Anterior cingulate cortex (tissue), 58 donors: ENCODE measurements at regions not wholly inside any gene's neighbourhood (a gene's known extent, or its start where the extent isn't known, plus 50 kb on each side); places are given as distances from the start of the nearest gene placed in this dataset.
A peak's percentile ranks its signal among the peaks of the same experiment; 100 is the strongest.

Experiments used
- DNase-seq, 58 donors: peaks; one replicate each; lab custom pipeline; 2025; lab: John Stamatoyannopoulos, UW

GRCh38 chr6:22007469-22007868 lies 289.4 kb downstream of the PRL start:
- no peak for DNase-seq

GRCh38 chr6:22008248-22008836 lies 288.5 kb downstream of the PRL start:
- no peak for DNase-seq

GRCh38 chr6:22010102-22010501 lies 286.7 kb downstream of the PRL start:
- DNase-seq = no peak

- DNase-seq = no peak
Measured at GRCh38 chr6:22015216-22015615, 281.6 kb downstream of the PRL start.

GRCh38 chr6:22015944-22016343 lies 280.9 kb downstream of the PRL start:
- no peak for DNase-seq

- DNase-seq = no peak
Measured at GRCh38 chr6:22017272-22017671, 279.6 kb downstream of the PRL start.

GRCh38 chr6:22017766-22018165 lies 279.1 kb downstream of the PRL start:
- no peak for DNase-seq

- no peak for DNase-seq
Measured at GRCh38 chr6:22019857-22020256, 277.0 kb downstream of the PRL start.

GRCh38 chr6:22020299-22021003 lies 276.4 kb downstream of the PRL start:
- DNase-seq = no peak

- no peak for DNase-seq
Measured at GRCh38 chr6:22021966-22022365, 274.9 kb downstream of the PRL start.

- no peak for DNase-seq
Measured at GRCh38 chr6:22023937-22024336, 272.9 kb downstream of the PRL start.

GRCh38 chr6:22024973-22025467 lies 271.8 kb downstream of the PRL start:
- no peak for DNase-seq

- peak in 4 of 58 donors; percentile 2 to 50 (median 8) for DNase-seq
Measured at GRCh38 chr6:22025468-22026163, 271.2 kb downstream of the PRL start.

GRCh38 chr6:22026164-22026678 lies 270.6 kb downstream of the PRL start:
- no peak for DNase-seq

GRCh38 chr6:22027040-22027725 lies 269.7 kb downstream of the PRL start:
- DNase-seq = no peak

- DNase-seq = no peak
Measured at GRCh38 chr6:22028403-22029090, 268.3 kb downstream of the PRL start.

- no peak for DNase-seq
Measured at GRCh38 chr6:22029171-22029570, 267.7 kb downstream of the PRL start.

GRCh38 chr6:22030730-22031619 lies 265.9 kb downstream of the PRL start:
- no peak for DNase-seq

- DNase-seq = no peak
Measured at GRCh38 chr6:22035690-22036089, 261.1 kb downstream of the PRL start.
